GM18519 (cell line): ENCODE measurements at regions not wholly inside any gene's neighbourhood (a gene's known extent, or its start where the extent isn't known, plus 50 kb on each side); places are given as distances from the start of the nearest gene placed in this dataset.
"Not testable (repeated sequence)": the region's sequence is repeated elsewhere in the genome, so short reads cannot be mapped to it uniquely, and the experiment has no call there.

ENCODE experiments used
- ATAC-seq: cut with Tn5 transposase; IDR thresholded peaks from one replicate; pipeline ENCODE4 v1.9.1; 2021; ENCODE audit warnings: mild to moderate bottlenecking, moderate library complexity; ENCODE audit not compliant: unreplicated experiment, low FRiP score

DNA sequence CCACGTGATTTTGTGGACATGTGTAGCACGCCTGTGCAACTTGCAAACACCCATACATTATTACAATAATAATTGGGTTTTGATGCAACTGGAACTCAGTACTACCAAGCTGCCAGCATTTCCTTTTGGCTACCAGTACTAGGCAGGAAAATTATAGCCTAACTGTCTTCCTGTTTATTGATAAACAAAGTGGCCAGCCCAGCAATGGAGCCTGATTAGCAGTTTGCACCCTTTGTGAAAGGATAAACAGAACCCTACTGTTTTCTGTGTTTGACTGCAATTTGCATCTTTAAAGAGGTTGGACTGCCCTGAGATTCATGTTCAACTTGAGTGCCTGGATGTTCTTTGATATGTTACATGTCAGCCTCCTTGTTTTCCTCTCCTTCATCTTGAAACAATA is 173.9 kb downstream of the ZIC5 start:
- no peak for ATAC-seq

- no peak for ATAC-seq
Observed at GRCh38 chr13:99796175-99796819, 175.3 kb downstream of the ZIC5 start.

GRCh38 chr13:99792079-99792921 is 179.3 kb downstream of the ZIC5 start:
- no peak for ATAC-seq

DNA sequence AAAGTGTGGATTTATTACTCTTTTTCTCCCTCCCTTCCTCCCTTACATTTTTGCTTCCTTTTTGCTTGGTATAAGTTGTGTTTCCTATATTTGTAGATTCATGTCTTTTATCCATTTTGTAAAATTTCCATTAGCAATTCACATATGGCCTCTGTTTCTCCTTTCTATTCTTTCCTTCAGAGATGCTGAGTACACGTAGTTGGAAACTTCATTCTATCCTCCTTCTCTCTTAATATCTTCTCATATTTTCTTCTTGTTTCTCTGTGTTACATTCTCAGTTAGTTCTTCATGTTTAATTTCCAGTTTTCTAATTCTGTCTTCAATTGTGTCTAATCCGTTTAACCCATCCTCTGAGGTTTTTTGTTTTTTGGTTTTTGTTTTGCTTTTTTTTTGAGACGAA is 188.9 kb downstream of the ZIC5 start:
- ATAC-seq: no peak

- no peak for ATAC-seq
Observed at GRCh38 chr13:99778500-99778899, 193.1 kb downstream of the ZIC5 start.

- no peak for ATAC-seq
Observed at GRCh38 chr13:99777873-99778272, 193.7 kb downstream of the ZIC5 start.

GRCh38 chr13:99774644-99775043 is 196.9 kb downstream of the ZIC5 start:
- no peak for ATAC-seq

DNA sequence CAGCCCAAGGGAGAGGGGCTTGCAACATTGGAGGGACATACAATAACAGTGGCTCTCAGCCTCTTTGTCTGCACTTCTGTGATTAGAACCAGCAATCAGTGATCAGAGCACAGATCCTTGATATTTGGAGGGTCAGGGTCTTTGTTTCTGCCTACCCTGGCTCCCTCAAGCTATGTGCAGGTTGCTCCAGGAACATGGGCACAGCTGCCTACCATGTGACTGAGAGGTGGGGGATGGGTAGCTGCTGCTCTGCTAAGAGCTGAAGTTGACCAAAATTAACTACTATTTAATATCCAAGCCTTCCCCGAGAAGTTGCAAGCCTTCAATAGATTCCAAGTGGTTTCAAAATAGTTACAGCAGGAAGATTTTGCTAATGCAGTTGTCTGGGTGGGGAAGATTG is 202.6 kb downstream of the ZIC5 start:
- ATAC-seq: no peak

DNA sequence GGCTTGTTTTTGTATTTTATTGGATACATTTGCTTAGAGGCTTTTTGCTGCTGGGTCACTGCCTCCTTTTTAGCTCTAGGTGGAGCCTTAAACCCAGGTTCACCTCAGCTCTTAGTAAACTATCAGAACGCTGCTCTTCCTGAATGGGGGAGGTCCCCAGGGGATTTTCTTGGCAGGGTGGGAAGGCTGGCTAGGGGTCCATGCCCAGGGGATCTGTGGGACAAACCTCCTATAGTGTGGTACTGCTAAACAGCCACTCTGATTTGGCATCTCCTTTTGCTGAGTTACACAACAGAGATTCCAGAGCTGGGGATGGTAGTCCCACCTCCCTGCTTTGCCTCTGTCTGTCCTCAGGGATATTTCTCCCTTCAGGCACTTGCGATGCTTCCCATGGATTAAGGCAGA is 204.9 kb downstream of the ZIC5 start:
- no peak for ATAC-seq

DNA sequence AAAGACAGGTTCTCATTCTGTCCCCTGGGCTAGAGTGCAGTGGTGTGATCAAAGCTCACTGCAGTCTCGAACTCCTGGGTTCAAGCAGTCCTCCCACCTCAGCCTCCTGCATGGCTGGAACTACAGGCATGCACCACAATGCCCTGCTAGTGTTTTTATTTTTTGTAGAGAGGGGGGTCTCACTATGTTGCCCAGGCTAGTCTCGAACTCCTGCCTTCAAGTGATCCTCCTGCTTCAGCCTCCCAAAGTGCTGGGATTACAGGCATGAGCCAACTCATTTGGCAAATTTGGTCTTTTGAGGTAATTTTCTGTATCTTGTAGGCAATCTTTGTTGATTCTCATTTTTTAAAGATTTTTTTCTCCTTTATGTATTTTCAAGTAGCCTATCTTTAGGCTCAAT is 205.7 kb downstream of the ZIC5 start:
- ATAC-seq: no peak

DNA sequence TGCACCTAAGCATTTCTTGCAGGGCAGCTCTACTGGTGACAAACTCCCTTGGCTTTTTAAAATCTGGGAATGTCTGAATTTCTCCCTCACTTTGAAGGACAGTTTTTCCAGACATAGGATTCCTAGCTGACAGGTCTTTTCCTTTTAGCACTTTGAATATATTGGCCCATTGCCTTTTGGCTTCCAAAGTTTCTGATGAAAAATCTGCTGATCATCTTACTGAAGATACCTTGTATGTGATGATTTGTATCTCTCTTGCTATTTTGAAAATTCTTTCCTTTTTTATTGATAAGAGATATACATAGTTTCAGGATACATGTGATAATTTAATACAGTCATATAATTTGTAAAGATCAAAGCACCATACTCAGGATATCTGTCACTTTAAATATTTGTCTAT is 211.1 kb downstream of the ZIC5 start:
- ATAC-seq: no peak

- ATAC-seq: no peak
Observed at GRCh38 chr13:99759163-99759552, 212.4 kb downstream of the ZIC5 start.

- ATAC-seq: no peak
Observed at GRCh38 chr13:99758460-99759162, 213.0 kb downstream of the ZIC5 start.

GRCh38 chr13:99757756-99758459 is 213.7 kb downstream of the ZIC5 start:
- ATAC-seq: no peak

DNA sequence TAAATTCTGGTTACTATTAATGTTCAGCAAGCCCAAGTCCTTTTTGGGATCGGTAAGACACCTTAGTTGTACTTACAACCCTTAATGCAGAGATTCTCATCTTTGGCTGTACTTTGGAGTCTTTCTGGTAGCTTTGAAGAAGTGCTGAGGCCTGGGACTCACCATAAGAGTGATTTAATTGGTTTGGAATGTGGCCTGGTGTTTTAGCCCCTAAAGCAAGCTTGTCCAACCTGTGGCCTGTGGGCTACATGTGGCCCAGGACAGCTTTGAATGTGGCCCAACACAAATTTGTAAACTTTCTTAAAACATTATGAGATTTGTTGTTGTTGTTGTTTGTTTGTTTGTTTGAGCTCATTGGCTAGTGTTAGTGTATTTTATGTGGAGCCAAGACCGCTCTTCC is 215.3 kb downstream of the ZIC5 start:
- ATAC-seq: no peak

- not testable (repeated sequence) for ATAC-seq
Observed at GRCh38 chr13:99754750-99755149, 216.8 kb downstream of the ZIC5 start.

DNA sequence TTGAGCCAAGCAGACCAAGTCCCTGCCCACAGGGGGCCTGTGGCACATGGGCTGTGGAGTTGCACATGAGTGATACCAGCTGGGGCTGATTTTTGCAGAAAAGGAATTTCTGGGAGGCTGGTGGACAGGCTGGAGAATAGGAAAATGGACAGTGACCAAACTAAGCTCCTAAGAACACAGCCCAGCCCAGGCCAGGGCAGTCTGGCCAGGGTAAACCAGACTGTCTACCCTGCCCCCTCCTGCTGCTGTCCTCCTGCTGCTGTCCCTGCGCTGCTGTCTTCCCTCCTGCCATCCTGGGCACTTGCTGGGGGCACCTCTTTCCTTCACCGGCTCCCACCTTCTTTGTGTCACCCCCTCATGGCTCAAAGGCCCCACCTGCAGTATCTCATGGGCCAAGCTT is 219.2 kb downstream of the ZIC5 start:
- no peak for ATAC-seq

DNA sequence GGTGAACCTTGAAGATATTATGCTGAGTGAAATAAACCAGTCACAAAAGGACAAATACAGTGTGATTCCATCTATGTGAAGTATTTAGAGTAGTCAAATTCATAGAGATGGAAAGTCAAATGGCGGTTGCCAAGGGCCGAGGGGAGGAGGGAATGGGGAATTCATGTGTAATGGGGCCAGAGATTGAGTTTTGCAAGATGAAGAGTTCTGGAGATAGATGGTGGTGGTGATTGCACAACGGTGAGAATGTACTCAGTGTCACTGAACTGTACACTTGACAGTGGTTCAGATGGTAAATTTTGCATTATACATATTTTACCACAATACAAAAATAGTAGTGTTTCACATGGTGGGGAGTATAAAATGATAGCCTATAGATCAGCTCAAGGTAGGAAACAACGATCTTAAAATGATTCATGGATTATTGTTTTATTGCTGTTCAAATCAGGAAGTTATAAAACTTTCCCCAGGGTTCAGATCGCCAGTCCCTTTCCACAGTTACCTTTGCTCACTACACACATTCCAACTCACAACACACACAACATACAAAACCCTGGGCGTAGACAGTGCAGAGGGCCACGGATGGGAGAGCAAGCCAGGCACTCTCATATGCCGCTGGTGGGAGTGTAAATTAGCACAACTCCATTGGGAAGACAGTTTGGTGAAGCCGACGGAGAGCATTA is 219.9 kb downstream of the ZIC5 start:
- ATAC-seq: no peak

DNA sequence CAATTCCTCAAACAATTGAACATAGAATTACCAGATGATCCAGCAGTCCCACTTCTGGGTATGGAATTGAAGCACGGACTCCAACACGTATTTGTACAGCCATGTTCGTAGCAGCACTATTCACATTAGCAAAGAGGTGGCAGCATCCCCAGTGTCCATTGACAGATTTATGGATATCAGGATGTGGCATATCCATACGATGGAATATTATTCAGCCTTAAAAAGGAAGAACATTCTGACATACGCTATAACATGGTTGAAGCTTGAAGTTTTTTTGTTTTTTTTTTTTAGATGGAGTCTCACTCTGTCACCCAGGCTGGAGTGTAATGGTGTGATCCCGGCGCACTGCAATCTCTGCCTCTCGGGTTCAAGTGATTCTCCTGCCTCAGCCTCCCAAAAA is 220.6 kb downstream of the ZIC5 start:
- ATAC-seq: no peak

DNA sequence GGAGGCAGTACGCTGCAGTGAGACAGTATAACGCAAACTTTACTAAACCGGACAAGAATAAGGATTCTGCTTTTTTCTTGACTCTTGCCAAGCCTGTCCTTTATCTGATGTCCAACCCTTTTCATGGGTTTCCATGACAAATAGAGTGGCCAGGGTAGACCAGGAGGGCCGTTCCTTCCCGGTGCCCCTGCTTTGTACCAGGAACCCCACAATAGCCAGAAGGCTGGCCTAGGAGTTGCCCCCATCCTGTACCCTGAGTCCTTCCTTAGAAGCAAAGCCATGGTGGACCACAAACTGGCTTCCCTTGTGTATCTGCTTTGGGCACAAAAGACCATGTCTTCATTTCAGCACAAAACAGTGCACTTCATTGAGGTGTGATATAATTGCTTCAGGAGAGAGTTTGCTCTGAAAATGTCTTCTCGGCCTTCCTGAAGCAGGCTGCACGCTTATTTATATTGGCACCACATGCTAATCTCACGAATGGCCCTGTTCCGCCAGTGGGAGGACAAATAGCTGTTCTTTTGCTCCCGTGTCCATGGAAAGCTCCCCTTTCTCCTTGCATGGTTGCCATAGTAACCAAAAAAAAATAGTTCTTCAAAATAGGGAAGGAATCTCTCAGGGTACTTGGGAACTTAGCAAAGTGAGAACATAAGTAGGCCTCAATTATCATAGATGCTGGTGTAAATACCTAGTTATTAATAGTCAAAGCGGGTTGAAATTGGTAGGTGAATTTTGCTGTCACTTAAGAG is 222.1 kb downstream of the ZIC5 start:
- ATAC-seq: no peak
